Stimulated activated naive CD4-positive, alpha-beta T cell (primary cell): ENCODE measurements at regions not wholly inside any gene's neighbourhood (a gene's known extent, or its start where the extent isn't known, plus 50 kb on each side); places are given as distances from the start of the nearest gene placed in this dataset.

ENCODE experiments used
- DNase-seq, 6 experiments: peaks; one replicate each; lab custom pipeline; 2025; lab: John Stamatoyannopoulos, UW

- DNase-seq: peak in 1 of 6 experiments; percentile 15
Observed at GRCh38 chr17:36728030-36728991, 126.9 kb downstream of the MRM1 start.

GRCh38 chr17:36730095-36730808, 128.9 kb downstream of the MRM1 start:
- DNase-seq: no peak

GRCh38 chr17:36730857-36731490, 129.6 kb downstream of the MRM1 start:
- no peak for DNase-seq

DNA sequence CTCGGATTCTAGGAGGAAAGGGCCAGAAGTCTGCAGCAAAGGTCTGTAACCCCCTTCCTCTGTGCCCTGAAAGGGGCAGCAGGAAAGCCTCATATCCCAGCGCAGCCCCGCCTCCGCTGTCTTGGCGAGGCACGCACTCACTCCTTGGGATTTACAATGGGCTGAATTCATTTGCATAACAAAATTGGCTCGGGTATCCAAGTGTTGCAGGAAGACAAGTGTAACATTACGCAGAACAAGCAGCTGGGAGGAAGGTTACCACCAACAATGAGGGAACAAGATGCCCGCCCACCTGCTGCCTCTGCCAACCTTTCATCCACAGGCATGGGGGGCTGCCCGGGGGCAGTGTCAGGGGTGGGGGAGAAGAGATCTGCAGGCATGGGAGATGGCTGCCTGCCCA, 130.4 kb downstream of the MRM1 start:
- DNase-seq: no peak

DNA sequence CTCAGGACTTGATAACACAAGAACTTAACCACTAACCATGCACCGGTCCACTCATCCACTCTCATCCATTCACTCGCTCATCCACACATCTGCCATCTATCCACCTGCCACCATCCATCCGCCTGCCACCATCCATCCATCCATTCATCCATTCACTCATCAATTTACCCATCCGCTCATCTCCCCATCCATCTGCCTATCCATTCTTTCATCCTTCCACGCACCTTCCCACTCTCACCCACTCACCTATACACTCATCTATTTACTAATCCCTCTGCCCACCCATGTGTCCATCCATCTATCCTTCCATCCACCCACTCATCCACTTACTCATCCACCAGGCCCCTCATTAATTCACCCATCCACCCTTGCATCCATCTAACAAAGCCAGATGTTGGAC, 131.0 kb downstream of the MRM1 start:
- no peak for DNase-seq

DNA sequence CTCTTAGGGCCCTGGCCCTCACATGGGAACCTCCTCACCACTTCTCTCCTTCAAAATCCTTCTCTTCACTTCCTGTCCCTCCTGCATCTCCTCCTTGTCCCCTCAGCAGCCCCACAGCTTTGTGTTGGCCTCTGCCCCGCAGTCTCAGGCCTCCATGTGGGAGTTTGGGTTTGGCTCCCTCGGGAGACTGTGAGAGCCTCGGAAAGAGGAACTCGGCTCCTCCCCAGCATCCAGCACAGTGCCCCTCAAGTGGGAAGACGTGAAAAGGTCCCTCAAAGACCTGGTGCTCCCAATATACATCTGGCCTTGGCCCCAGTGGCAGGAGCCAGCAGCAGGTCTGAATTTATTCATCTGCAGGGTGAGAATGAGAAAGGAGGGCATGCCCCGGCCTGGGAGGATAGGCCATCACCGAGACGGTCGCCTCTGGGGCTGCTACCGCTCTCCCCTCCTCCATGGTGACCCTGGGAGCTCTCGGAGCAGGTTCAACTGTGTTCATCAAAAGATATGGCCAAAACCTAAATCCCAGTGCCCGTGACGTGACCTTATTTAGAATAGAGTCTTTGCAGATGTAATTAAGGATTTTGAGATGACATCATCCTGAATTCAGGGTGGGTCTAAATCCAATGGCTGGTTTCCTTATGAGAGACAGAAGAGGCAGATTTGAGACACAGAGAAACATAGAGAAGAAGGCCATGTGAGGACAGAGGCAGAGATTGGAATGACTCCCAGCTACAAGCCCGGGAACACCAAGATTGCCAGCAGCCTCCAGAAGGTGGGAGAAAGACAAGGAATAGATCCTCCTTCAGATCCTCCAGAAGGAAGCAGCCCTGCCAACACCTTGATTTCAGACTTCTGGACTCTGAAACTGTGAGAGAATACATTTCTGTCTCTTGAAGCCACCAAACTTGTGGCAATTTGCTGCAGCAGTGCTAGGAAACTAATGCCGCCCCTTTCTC, 135.1 kb downstream of the MRM1 start:
- DNase-seq: no peak

DNA sequence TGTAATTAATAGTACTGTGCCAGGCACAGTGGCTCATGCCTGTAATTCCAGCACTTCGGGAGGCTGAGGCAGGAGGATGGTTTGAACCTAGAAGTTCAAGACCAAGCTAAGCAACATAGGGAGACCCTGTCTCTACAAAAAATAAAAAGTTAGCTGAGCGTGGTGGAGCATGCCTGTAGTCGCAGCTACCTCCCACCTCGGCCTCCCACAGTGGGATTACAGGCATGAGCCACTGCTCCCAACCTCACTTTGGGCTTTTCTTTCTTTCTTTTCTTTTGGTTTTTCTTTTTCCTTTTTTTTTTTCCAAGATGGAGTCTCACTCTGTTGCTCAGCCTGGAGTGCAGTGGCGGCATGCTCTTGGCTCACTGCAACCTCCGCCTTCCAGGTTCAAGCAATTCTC, 137.8 kb downstream of the MRM1 start:
- no peak for DNase-seq

GRCh38 chr17:36740157-36740556, 138.8 kb downstream of the MRM1 start:
- no peak for DNase-seq

GRCh38 chr17:36741019-36741902, 139.9 kb downstream of the MRM1 start:
- DNase-seq: no peak

DNA sequence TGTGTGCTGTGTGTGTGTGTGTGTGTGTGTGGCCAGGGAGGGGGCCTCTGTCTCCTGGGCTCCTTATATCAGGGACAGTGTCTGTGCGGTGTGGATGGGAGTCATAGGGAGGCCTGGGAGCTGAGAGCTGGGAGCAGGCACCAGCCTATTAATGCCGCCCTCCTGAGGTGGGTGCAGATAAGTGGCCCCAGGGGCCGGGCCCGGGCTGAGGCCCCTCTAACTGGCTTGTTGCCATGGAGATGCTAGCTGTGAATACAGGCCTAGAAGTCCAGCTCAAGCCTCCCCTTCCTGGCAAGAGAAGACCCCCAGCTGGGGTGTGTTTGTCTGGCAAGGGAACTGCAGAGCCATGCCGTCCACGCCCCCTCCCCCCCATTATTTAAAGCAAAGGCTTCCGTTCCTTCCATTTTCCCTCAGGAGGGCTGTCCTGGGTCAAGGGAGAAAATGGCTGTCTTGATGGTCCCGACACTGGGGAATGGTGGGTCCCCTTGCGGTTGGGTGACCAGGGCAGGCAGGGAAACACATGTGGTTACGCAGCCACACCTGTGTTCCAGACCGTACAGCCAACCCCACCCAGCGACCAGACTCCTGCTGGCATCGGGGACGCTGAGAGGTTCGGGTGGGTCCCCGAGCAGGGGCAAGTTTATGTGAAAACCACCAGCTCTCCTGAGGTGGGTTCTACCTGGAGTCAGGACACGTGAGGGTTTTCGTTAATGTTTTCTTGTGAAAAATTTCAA, 141.1 kb downstream of the MRM1 start:
- DNase-seq: no peak

GRCh38 chr17:36743130-36743529, 141.7 kb downstream of the MRM1 start:
- DNase-seq: no peak

DNA sequence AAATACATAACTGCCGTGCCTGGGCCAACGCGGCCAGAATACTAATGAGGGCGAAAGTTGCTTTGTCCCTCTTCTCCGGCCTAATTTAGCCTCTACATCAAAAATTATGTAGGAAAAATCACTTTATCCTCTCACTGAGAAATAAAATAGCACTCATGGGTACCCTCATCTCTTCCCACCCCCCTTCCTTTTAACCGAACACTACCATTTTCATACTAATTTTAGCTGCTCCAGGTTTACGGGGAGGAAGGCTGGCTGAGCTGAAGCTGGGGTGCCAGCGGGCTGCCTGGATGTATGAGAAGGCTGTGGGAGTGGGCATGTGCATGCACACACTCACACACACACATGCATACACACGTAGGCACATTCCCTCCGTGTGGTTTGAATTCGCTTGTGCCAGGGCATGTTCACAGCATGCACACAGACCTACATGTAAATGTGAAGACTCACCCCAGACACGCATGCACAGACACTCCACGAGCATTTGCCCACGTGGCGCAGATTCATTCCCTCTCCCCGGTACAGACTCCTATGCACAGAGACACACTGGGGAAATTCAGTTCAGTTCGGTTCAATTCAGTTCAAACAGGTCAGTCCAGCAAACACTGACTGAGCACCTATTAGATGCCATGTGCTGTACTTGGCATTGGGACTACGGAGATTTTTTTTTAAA, 145.1 kb downstream of the MRM1 start:
- no peak for DNase-seq

DNA sequence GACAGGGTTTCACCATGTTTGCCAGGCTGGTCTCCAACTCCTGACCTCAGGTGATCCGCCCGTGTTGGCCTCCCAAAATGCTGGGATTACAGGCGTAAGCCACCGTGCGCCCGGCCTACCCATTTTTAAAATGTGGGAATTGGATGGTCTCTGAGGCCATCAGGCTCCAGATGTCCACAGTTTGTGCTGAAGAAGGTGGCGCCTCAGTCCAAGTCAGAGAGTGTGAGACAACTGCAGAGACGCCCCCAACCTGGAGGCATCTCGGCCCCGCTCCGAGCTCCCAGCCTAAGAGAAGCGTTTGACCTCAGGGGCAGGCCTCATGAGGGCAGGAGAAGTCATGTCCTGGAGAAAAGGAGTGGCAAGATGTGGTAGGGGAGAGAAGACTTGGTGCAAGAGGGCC, 146.5 kb downstream of the MRM1 start:
- no peak for DNase-seq

GRCh38 chr17:36748272-36748671, 146.9 kb downstream of the MRM1 start:
- DNase-seq: no peak

GRCh38 chr17:36749493-36749892, 148.1 kb downstream of the MRM1 start:
- DNase-seq: no peak

DNA sequence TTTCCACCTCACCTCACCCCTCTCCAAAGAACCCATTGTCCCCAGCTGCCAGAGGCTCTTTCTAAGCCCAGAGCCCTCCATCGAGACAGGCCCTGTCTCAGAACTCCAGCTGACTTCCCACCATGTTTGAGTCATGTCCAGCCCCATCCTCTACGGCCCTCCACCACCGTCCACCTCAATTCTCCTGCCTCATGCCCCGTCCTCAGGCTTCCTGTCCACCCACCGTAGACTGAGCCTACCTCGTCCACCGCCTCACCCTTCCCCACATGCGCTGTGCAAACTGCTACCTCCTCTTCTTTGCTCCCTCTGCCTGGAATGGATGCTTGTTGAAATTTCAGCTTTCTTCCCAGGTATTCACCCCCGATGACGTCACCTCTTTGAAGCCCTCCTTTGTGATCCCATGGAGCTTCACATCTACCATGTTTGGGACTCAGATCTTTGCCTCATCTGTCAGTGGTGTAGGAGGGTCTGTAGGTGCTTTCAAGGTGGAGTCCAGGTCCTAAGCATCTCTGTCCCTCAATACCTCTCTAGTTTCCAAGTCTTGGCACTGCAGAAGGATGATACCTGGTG, 149.0 kb downstream of the MRM1 start:
- no peak for DNase-seq

GRCh38 chr17:36752096-36752888, 150.9 kb downstream of the MRM1 start:
- no peak for DNase-seq

- DNase-seq: peak in 4 of 6 experiments; percentile 1 to 17 (median 10)
Observed at GRCh38 chr17:36755586-36755985, 154.2 kb downstream of the MRM1 start.
